Upper lobe of left lung (tissue), 4 donors: ENCODE measurements at regions not wholly inside any gene's neighbourhood (a gene's known extent, or its start where the extent isn't known, plus 50 kb on each side); places are given as distances from the start of the nearest gene placed in this dataset.

ENCODE experiments used
- CTCF ChIP-seq, 6 experiments: fragments of 450-650 bp in 4 of 6; fragments of 200-600 bp in 2 of 6; sonication (generic) in 2 of 6; IDR thresholded peaks; one replicate each; pipeline ENCODE4 v1.5.1; 2016 to 2019; ENCODE audit warnings: antibody characterized with exemption in 6 of 6
- EP300 ChIP-seq, 4 donors: sonication (generic); formaldehyde crosslinking; IDR thresholded peaks; one replicate each; pipeline ENCODE4 v1.5.1; 2017; ENCODE audit warnings: antibody characterized with exemption in 4 of 4, control low read depth in 2 of 4
- POLR2A ChIP-seq, 4 donors: fragments of 450-650 bp; IDR thresholded peaks; one replicate each; pipeline ENCODE4 v1.5.1; 2016 to 2017; ENCODE audit warnings: antibody characterized with exemption in 4 of 4, mild to moderate bottlenecking in 2 of 4
- POLR2AphosphoS5 ChIP-seq, 2 donors: sonication (generic); formaldehyde crosslinking; IDR thresholded peaks; one replicate each; pipeline ENCODE4 v1.5.1; 2017; ENCODE audit warnings: antibody characterized with exemption in 2 of 2

GRCh38 chr2:41947701-41948396 lies 100.0 kb upstream of the PKDCC start:
- no peak for TF ChIP-seq CTCF (IDR thresholded peaks at IDR 0.05)
- no peak for TF ChIP-seq POLR2A (IDR thresholded peaks at IDR 0.05)
- TF ChIP-seq POLR2AphosphoS5 (IDR thresholded peaks at IDR 0.05) = no peak
- no peak for TF ChIP-seq EP300 (IDR thresholded peaks at IDR 0.05)
